Prostate gland (tissue), 2 donors: ENCODE measurements at regions not wholly inside any gene's neighbourhood (a gene's known extent, or its start where the extent isn't known, plus 50 kb on each side); places are given as distances from the start of the nearest gene placed in this dataset.

Experiments
- DNase-seq: peaks from one replicate; pipeline ENCODE4 v3.0.0-alpha.2; 2019; ENCODE audit warnings: low spot score
- H3K27ac ChIP-seq, 2 donors: fragments of 200-600 bp; sonication (generic); 2 replicates each; pipeline ENCODE4 v1.5.1; 2017 to 2019
- H3K27me3 ChIP-seq: fragments of 200-600 bp; sonication (generic); replicated peaks from 2 replicates; pipeline ENCODE4 v1.5.1; 2019; ENCODE audit not compliant: insufficient read depth
- H3K36me3 ChIP-seq, 2 donors: fragments of 200-600 bp; sonication (generic); 1 replicate in 1 of 2; 2 replicates in 1 of 2; pipeline versions ENCODE4 v1.5.1 to v1.8.1; 2017 to 2019
- H3K4me1 ChIP-seq: fragments of 200-600 bp; sonication (generic); replicated peaks from 2 replicates; pipeline ENCODE4 v1.5.1; 2019
- H3K4me3 ChIP-seq, 2 donors: fragments of 200-600 bp; sonication (generic); 2 replicates each; pipeline ENCODE4 v1.5.1; 2017 to 2019
- H3K9me3 ChIP-seq: fragments of 200-600 bp; sonication (generic); 2 replicates; pipeline ENCODE4 v1.5.1; 2017
- POLR2A ChIP-seq: fragments of 450-650 bp; IDR thresholded peaks from one replicate; pipeline ENCODE4 v1.6.1; 2016; ENCODE audit warnings: antibody characterized with exemption, mild to moderate bottlenecking
- POLR2AphosphoS5 ChIP-seq: sonication (generic); formaldehyde crosslinking; IDR thresholded peaks from one replicate; pipeline ENCODE4 v1.6.1; 2017; ENCODE audit warnings: antibody characterized with exemption
- WGBS: methylation state at CpG from one replicate; pipeline ENCODE4 v1.1.5; 2018; 5-methylcytosine and 5-hydroxymethylcytosine counted together
- intact Hi-C: fragments of 100-400 bp; cut with DNase I; formaldehyde crosslinking; loops from one replicate; pipeline ENCODE4 v1.14.2; 2022
- TF ChIP-seq, protein P1 (sequence below), 4 experiments: fragments of 200-600 bp in 2 of 4; fragments of 450-650 bp in 2 of 4; sonication (generic) in 2 of 4; IDR thresholded peaks; 1 replicate in 3 of 4; 2 replicates in 1 of 4; pipeline ENCODE4 v1.5.1; 2016 to 2019; ENCODE audit warnings: antibody characterized with exemption in 4 of 4, mild to moderate bottlenecking in 2 of 4, moderate library complexity in 2 of 4

DNA sequence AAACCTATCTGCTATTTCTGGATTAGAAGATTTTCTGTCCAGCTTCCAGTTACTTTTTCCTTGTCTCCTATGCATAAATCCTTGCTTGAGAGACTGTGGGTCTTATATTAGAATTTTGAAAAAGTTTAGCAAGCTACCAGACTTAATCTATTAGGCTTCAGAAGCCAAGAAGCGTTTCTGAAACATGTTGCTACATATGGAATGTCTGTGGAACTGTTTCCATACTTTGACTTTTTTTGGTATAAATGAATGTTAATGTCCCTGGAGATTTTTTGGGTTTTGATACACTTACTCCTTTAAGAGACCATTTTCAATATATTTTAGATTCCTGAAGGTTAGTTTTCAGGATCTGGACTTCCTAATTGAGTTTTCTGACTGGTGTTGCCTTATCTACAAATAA is 191.4 kb upstream of the SGCD start:
- WGBS = 67% methylated on average over 1 of the region's 1 CpG

DNA sequence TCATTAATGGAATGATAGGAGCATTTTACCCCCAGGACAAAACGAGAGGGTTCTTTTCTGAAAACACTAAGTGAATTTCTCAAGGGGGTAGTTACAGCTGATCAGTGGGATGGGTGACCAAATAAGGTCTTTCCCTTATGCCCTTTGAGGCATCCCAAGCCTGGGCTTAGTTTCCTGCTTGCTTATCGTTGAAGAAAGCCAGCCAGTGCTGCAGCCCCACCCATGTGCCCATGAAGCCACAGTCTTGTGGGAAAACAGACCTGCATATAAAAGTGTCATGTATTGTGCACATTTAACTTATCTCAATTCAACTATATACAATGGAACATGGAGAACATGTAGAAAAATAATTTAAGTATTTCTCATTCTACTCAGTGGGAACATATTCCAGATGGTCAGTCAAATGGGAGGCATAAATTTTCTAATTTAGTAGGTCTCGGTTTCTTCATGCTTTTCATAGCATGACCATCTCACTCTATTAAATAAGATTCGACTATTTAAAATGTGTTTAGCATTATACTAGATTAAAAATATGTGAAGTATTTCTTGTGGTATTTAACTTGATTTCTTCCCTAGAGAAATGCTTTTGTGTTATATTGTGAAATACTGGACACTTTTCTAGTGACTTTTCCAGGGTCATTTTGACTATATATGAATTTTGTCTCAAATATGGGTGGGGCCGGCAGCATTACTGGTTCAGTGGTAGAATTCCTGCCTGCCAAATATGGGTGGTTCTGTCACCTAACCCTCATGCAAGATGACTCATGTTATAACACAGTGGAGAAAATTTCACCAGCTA is 189.7 kb upstream of the SGCD start:
- Histone ChIP-seq H3K27ac (no peak overlapping the region), H3K4me1 (no peaks in the 10 kb centered on the region), H3K4me3 (no peak overlapping the region), H3K9me3 (no peaks in the 10 kb centered on the region), H3K36me3 (no peaks in the 10 kb centered on the region), H3K27me3 (no peaks in the 10 kb centered on the region)
- DNase-seq = no peak
- WGBS = 65% methylated on average over 5 of the region's 5 CpGs
- TF ChIP-seq POLR2AphosphoS5 (no peak), POLR2A (no peak)
- TF ChIP-seq, protein P1, sequence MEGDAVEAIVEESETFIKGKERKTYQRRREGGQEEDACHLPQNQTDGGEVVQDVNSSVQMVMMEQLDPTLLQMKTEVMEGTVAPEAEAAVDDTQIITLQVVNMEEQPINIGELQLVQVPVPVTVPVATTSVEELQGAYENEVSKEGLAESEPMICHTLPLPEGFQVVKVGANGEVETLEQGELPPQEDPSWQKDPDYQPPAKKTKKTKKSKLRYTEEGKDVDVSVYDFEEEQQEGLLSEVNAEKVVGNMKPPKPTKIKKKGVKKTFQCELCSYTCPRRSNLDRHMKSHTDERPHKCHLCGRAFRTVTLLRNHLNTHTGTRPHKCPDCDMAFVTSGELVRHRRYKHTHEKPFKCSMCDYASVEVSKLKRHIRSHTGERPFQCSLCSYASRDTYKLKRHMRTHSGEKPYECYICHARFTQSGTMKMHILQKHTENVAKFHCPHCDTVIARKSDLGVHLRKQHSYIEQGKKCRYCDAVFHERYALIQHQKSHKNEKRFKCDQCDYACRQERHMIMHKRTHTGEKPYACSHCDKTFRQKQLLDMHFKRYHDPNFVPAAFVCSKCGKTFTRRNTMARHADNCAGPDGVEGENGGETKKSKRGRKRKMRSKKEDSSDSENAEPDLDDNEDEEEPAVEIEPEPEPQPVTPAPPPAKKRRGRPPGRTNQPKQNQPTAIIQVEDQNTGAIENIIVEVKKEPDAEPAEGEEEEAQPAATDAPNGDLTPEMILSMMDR (IDR thresholded peaks at IDR 0.05) = no peak
- intact Hi-C loops = no loop called here

More for the DNA sequence above, 191.4 kb upstream of the SGCD start:
- Histone ChIP-seq H3K27me3 (no peaks in the 10 kb centered on the region), H3K4me1 (no peaks in the 10 kb centered on the region), H3K9me3 (no peaks in the 10 kb centered on the region), H3K36me3 (no peaks in the 10 kb centered on the region), H3K4me3 (no peak overlapping the region), H3K27ac (no peak overlapping the region)
- no peak for DNase-seq
- intact Hi-C loops = no loop called here
- TF ChIP-seq POLR2AphosphoS5 = no peak
- TF ChIP-seq, protein P1 (IDR thresholded peaks at IDR 0.05) = no peak
- TF ChIP-seq POLR2A = no peak

DNA sequence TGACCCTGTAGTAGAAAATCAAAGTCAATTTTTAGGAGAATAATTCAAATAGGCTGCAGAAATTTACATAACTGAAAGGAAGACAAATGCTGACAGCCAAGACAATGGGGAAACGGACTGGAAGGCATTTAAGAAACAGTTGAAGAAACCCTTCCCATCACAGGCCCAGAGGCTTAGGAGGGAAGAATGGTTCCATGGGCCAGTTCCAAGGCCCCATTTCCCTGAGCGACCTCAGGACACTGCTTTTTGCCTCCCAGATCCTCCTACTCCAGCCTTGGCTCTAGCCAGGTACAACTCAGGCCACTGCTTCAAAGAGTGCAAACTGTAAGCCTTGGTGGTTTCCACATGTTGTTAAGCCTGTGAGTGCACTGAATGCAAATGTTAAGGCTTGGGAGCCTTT is 184.1 kb upstream of the SGCD start:
- intact Hi-C loops = no loop called here
- Histone ChIP-seq H3K4me1 (no peaks in the 10 kb centered on the region), H3K27ac (no peak overlapping the region), H3K9me3 (no peaks in the 10 kb centered on the region), H3K4me3 (no peak overlapping the region), H3K27me3 (no peaks in the 10 kb centered on the region), H3K36me3 (no peaks in the 10 kb centered on the region)
- WGBS = 84% methylated on average over 2 of the region's 2 CpGs
- TF ChIP-seq POLR2AphosphoS5 = no peak
- TF ChIP-seq POLR2A = no peak
- TF ChIP-seq, protein P1 (IDR thresholded peaks at IDR 0.05) = no peak
- DNase-seq = no peak

DNA sequence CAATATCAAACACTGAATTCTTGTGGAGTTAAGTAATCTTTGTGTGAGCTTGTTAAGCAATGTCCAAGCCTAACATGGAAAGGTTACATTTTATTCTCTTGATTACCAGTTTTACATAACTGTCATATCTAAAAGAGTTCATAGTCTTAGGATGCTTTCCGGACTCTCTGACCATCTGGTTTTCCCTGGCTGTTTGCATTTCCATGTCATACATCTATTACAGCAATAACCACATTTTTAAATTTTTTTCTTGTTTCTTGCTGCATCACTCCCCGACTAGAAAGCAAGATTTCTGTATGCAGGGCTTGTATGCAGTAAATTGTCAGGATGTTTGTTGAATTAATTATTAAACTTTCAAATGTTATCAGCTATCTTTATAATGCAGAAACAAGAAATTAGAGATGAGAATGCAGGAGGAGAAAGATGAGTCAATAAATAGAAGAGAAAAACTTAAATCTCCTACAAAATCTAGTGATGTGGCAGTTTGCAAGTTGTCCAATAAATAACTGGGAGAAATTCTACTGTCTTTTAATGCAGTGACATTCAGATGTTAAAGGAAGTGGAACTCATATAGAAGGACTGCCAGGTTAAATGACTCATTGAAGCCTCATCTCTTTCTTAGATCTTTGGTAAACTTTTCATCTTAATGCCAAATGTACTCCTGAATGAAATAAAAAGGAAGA is 179.6 kb upstream of the SGCD start:
- no peak overlapping the region for H3K4me3 ChIP-seq
- DNase-seq = no peak
- H3K27ac ChIP-seq = no peak overlapping the region
- no peaks in the 10 kb centered on the region for H3K4me1 ChIP-seq
- H3K36me3 ChIP-seq = no peaks in the 10 kb centered on the region
- H3K27me3 ChIP-seq = no peaks in the 10 kb centered on the region
- TF ChIP-seq, protein P1 (IDR thresholded peaks at IDR 0.05) = no peak
- TF ChIP-seq POLR2A (no peak), POLR2AphosphoS5 (no peak)
- no peaks in the 10 kb centered on the region for H3K9me3 ChIP-seq
- intact Hi-C loops = no loop called here
- WGBS = 24% methylated on average over 2 of the region's 2 CpGs

DNA sequence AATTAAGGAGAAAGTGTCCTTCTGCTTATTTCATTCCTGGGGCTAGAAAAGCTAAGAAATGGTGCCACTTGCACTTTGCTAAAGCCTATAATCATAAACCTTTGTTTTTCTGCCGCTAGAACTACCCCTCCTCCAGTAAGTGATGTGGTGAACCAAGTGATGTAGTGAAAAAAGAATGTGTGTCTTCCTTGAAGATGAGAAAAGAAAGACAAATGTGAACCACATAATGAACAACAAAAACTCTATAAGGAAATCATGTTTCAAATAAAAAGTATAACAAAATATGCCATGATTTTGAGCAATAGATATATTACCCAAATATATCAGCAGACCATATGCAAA is 179.0 kb upstream of the SGCD start:
- no peaks in the 10 kb centered on the region for H3K36me3 ChIP-seq
- no peak overlapping the region for H3K4me3 ChIP-seq
- intact Hi-C loops = no loop called here
- WGBS = 14% methylated on average over 1 of the region's 1 CpG
- H3K9me3 ChIP-seq = no peaks in the 10 kb centered on the region
- no peaks in the 10 kb centered on the region for H3K27me3 ChIP-seq
- TF ChIP-seq POLR2A (no peak), POLR2AphosphoS5 (no peak)
- TF ChIP-seq, protein P1 (IDR thresholded peaks at IDR 0.05) = no peak
- no peaks in the 10 kb centered on the region for H3K4me1 ChIP-seq
- DNase-seq = no peak
- no peak overlapping the region for H3K27ac ChIP-seq
